ENCODE measurements at regions not wholly inside any gene's neighbourhood (a gene's known extent, or its start where the extent isn't known, plus 50 kb on each side); places are given as distances from the start of the nearest gene placed in this dataset.
"Not testable (repeated sequence)": the region's sequence is repeated elsewhere in the genome, so short reads cannot be mapped to it uniquely, and the experiment has no call there.

DNA sequence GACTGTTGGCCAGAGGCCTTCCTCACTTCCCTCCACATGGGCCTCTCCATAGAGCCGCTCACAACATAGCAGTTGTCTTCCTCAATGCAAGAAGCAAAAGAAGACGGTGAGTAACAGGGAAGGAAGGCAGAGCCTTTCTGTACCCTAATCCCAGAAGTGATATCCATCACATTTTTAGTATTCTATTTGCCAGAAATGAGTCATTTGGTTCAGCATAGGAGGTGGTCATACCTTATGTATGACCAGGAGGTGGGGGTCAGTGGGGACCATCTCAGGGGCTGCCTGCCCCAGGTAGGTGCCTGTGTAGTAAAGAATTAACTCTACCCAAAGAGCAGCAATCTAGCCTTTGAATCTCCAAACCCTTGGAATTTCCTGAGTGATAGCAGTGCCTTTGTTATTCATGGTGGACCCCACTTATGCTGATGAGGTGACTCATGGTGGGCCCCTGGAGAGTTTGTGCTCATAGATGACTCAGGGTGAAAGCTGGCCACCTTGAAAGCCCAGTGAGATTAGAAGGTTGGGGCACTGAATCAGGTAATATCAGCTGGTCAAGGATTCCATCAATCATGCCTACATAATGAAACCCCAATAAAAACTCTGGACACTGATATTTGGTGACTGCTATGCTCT is 323.9 kb upstream of the IGF1R start:
- no peak for DNase-seq (ENCODE audit: low read depth in 2 of 2)

DNA sequence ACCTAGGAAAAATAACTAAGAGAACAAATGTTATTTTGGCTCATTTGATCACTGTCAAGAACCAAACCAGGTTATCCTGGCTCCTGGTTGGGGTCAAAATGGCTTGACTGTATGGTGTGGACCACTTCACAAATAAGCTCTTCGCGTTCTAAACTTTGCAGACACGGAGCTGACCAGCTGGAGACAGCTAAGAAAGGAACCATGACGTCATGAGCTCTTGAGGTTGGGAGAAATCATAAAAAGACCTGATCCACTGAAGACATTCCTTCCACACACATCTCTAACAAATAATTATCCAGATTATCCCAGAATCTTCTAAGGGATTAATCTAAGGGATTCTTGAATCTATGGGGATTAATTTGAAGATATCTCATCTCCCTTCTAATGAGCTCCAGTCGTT is 321.5 kb upstream of the IGF1R start:
- DNase-seq (ENCODE audit: low read depth in 2 of 2): no peak

DNA sequence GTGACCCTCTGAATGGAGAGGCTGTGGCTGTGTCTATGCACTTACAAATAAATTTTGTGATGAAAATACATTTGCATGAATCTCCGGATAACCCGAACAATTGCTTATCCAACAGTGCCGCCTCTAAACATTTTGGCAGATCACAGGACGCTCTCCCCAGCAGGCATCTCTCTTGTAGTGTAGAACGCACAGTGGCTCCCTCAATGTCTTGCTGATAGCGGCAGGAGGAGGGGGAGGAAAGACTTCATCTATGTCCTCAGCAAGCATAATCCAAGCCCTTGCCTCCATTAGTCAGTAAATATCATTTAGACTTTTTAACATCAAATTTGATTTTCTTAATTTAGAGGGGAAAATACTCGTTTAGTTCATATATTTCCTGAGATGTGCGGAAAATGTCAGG is 318.1 kb upstream of the IGF1R start:
- DNase-seq (ENCODE audit: low read depth in 2 of 2): no peak

DNA sequence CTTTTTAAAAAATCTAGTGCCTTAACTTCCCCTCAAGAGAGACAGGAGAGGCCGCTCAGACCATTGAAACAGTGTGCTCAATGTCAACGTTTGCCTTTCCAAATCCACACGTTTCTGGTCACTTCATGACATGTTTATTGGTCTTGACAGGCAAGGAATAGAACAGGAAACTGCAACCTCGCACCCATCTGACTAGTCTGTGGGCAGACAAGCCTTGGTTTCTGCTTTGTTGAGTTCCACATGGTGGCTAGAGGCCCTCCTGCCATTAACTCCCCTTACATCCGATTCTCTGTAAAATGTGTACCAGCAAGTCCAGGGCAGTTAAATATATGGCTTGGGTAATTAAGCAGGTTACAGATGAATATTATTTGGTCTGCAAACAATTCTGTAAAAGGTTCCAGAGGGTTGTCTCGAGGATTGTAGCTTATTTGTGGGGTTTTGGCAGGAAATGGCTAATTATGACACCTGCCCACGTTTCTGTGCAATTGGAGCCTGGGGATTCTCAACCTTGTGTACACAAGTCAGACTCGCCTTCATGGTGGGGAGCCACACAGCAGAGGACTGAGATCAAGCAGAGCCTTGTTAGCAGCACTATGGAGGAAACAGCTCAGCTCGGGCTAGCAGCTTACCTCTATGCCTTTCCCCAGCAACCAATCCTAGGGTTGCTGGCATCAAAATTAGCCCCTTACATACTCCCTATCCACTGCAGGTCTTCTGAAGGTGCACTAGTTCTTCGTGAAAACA is 317.5 kb upstream of the IGF1R start:
- DNase-seq (ENCODE audit: low read depth in 2 of 2): no peak

- no peak for DNase-seq (ENCODE audit: low read depth in 2 of 2)
Observed at GRCh38 chr15:98331676-98332075, 316.7 kb upstream of the IGF1R start.

DNA sequence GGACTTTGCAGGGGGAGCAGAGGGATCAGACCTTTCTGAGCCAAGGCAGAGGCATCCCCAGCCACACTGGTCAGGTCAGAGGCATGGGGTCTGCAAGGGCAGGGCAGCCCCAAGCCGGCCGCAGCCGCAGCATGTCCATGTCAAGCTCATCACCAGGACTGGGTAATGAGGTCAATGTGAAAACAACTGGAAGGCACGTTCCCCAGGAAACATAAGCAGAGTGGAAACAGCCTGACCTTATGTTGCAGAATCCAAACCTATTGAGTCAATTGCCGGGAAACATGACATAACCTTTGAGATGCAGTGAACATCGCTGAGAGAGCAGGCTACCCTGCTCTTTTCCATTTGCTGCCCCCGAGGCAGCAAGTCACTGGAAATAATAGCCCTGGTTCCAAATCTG is 315.1 kb upstream of the IGF1R start:
- DNase-seq (ENCODE audit: low read depth in 2 of 2): no peak

- no peak for DNase-seq (ENCODE audit: low read depth in 2 of 2)
Observed at GRCh38 chr15:98342911-98343310, 305.4 kb upstream of the IGF1R start.

DNA sequence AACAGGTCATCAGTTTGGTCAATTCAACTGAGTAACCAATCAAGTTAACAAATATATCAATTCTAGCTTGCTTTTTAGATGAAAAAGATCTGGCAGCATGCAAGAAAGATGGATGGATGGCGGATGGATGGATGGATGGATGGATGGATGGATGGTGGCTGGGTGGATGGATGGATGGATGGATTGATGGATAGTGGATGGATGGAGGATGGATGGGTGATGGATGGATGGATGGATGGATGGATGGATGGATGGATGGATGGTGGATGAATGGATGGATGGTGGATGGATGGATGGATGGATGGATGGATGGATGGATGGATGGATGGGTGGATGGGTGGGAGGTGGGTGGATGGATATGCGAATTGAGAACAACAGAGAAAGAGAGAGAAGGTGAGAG is 303.7 kb upstream of the IGF1R start:
- no peak for DNase-seq (ENCODE audit: low read depth in 2 of 2)

GRCh38 chr15:98347001-98347400 is 301.3 kb upstream of the IGF1R start:
- no peak for DNase-seq (ENCODE audit: low read depth in 2 of 2)

DNA sequence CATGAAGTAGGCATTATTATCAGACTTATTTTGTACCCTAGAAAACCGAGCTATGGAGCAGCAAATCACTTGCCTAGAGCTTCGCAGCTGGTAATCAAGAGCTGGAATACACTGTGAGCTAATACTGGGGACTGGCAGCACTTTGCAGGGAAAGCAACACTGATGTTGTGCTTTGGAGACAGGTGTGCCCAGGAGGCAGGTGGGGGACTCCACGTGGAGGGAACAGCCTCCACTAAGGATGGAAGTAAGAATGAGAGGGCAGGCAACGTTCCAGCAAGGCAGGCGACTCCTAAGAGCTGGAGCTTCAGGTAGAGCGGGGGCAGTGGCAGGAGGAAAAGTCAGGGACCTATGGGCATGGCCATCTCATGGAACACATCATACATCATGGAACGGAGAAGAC is 300.5 kb upstream of the IGF1R start:
- no peak for DNase-seq (ENCODE audit: low read depth in 2 of 2)

GRCh38 chr15:98350276-98350675 is 298.1 kb upstream of the IGF1R start:
- no peak for DNase-seq (ENCODE audit: low read depth in 2 of 2)

DNA sequence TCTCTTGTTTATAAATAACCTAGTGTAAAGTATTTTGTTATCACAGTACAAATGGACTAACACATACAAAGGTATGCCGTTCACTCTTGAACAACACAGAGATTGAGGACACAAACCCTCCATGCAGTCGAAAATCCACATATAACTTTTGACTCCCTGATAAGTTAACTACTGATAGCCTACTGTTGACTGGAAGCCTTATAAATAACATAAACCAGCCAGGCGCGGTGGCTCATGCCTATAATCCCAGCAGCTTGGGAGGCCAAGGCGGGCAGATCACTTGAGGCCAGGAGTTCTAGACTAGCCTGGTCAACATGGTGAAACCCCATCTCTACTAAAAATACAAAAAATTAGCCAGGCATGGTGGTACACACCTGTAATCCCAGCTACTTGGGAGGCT is 290.1 kb upstream of the IGF1R start:
- not testable (repeated sequence) for DNase-seq (ENCODE audit: low read depth in 2 of 2)

DNA sequence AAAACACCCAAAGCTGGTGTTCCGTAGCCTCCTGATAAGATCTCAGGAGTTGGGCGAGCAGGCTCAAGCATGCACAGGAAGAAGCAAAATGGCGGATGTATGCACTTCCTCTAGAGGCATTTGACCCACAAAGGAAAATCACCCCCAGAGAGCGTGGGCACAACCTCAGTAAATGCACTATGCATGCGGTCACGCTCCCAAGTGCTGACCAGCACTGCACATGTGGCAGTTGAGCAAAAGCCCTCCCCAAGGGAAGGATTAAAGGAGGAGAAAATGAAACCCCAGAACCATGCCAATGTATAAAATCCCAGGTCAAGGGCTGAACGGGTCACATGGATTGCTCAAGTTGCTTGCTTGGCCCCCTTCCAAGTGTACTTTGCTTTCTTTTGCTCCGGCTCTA is 289.4 kb upstream of the IGF1R start:
- DNase-seq (ENCODE audit: low read depth in 2 of 2): no peak

- no peak for DNase-seq (ENCODE audit: low read depth in 2 of 2)
Observed at GRCh38 chr15:98363416-98363815, 284.9 kb upstream of the IGF1R start.

DNA sequence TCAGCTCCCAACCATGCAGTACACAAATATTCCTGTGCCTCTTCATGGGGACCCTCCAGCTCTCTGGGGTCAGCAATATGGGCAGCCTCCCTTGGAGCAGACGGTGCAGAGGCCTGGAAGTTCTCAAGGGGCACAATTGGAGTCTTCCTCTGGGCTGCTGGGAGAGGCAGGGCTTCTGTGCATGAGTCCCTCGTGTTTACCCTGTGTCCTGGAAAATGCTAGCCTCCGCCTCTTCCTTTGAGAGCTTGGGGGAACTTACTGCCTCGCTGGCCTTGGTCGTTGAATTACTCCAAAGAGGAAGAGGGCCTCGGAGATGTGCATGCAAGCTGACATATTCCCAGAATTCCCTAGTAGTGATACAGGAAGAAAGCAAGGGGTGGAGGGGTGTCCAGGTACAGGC is 284.4 kb upstream of the IGF1R start:
- DNase-seq (ENCODE audit: low read depth in 2 of 2): no peak

GRCh38 chr15:98369081-98369716 is 279.1 kb upstream of the IGF1R start:
- DNase-seq (ENCODE audit: low read depth in 2 of 2): no peak

DNA sequence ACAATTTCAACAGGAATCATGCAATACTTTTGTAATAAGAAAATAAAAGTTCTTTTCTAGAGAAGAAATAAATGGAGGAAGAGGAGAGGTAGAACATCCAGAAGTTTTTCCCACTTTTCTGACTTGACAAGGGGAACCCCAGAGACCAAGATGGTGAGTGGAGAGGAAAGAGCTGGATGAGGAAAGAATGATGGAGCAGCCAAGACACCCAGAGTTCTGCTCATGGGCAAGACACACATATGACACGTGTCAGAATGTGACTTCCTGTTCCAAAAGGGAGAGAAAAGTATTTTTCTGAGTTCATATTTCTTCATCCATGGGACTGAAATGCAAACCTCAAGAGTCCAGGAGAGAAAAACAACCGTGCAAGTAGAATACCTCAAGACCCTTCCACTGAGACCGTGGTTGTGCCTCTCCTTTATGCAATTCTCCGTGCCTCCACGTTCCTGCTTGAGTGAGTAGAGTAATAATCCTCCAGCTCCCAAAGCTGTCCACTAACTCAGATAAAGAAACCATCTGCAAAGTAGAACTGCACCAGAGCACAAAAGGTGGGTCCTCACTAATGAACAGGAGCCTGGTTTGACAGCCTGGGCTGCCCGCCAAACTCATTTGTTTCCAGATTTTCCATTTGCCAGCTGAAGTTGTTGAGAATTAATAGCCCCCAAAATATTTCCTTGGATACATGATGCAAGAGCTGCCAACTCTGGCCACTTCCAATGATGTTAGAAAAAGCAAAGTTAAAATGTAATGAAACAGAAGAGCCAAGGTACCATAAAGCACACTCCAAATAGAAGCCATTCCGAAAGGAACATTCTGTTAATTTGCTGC is 272.6 kb upstream of the IGF1R start:
- DNase-seq (ENCODE audit: low read depth in 2 of 2): no peak

DNA sequence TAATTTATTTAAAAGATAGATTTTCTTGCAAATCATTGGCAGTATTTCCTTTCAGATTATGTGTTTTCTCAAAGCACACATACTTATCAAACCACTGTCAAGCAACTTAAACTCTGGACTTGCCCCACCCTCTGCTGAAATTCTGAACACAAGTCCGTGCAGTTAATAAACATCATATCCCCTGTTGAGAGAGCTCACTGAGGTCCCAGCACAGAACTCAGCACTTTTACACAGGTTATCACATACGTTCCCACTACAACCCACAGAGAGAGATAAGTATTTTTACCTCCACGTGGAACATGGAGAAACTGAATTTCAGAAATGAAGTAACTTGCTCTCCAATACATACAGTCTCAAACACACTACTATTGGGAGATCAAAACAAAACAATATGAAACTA is 267.6 kb upstream of the IGF1R start:
- no peak for DNase-seq (ENCODE audit: low read depth in 2 of 2)

- no peak for DNase-seq (ENCODE audit: low read depth in 2 of 2)
Observed at GRCh38 chr15:98381446-98381845, 266.9 kb upstream of the IGF1R start.

DNA sequence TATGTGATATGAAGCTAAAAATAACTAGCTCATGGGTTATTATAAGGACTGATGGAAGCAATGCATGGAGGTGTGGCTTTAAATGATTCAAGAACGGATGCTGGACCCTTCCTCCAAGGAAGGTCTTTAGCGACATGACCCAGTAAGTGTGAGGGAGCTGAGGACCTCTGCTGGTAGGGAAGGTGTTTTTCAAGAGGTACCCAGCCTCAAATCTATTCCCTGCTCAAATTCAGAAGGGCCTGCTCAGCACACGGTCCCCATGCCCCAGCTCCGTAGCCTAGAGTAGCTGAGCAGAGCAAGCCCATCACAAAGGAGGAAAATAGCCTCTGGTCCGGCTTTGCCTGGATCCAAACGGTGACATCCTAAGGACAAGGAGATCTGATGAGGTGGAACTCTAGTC is 266.2 kb upstream of the IGF1R start:
- DNase-seq (ENCODE audit: low read depth in 2 of 2): no peak

- no peak for DNase-seq (ENCODE audit: low read depth in 2 of 2)
Observed at GRCh38 chr15:98383571-98383970, 264.8 kb upstream of the IGF1R start.

GRCh38 chr15:98384328-98385029 is 263.9 kb upstream of the IGF1R start:
- DNase-seq (ENCODE audit: low read depth in 2 of 2): no peak
